Activated CD4-positive, alpha-beta T cell treated with anti-CD3 and anti-CD28 coated beads for 36 hours (primary cell): ENCODE measurements at regions not wholly inside any gene's neighbourhood (a gene's known extent, or its start where the extent isn't known, plus 50 kb on each side); places are given as distances from the start of the nearest gene placed in this dataset.
A peak's percentile ranks its signal among the peaks of the same experiment; 100 is the strongest.

Experiments used
- ATAC-seq: fragments of 200-7000 bp; cut with Tn5 transposase; one replicate; pipeline ENCODE4 v1.10.0; 2021; ENCODE audit warnings: mild to moderate bottlenecking, moderate library complexity
- CTCF ChIA-PET: fragments of 350-600 bp; sonication (Branson Sonifier 250); formaldehyde crosslinking; loops from one replicate; lab custom pipeline; 2021; ENCODE audit warnings: antibody characterized with exemption; lab: Charles Lee
- POLR2A ChIA-PET: fragments of 350-600 bp; sonication (Branson Sonifier 250); formaldehyde crosslinking; loops from one replicate; lab custom pipeline; 2021; ENCODE audit warnings: antibody characterized with exemption, inconsistent platforms; lab: Charles Lee
- DNase-seq: peaks from one replicate; pipeline ENCODE4 v3.0.0-alpha.2; 2020
- H3K27ac Mint-ChIP-seq: one replicate; pipeline ENCODE4 v1.8.0; 2021; ENCODE audit warnings: mixed read lengths
- H3K27me3 Mint-ChIP-seq: one replicate; pipeline ENCODE4 v1.8.0; 2021; ENCODE audit warnings: mixed read lengths
- H3K36me3 Mint-ChIP-seq: one replicate; pipeline ENCODE4 v1.8.0; 2021; ENCODE audit warnings: low read depth, mixed read lengths
- H3K4me1 Mint-ChIP-seq: one replicate; pipeline ENCODE4 v1.8.0; 2021; ENCODE audit warnings: mixed read lengths
- H3K4me3 Mint-ChIP-seq: one replicate; pipeline ENCODE4 v1.8.0; 2021; ENCODE audit warnings: mild to moderate bottlenecking, moderate library complexity, mixed read lengths
- H3K9me3 Mint-ChIP-seq: one replicate; pipeline ENCODE4 v1.8.0; 2021; ENCODE audit warnings: low read depth, mixed read lengths
- intact Hi-C, 2 experiments: fragments of 100-400 bp; cut with DNase I in 1 of 2; cut with micrococcal nuclease in 1 of 2; formaldehyde crosslinking; loops; one replicate each; pipeline versions ENCODE4 v1.14.2 to v1.15.1; 2022 to 2024; cut with DNase I, micrococcal nuclease

GRCh38 chr7:94054130-94054529, 50.0 kb upstream of the BET1 start:
- intact Hi-C loops: no loop called here
- H3K36me3 Mint-ChIP-seq: no peaks in the 10 kb centered on the region
- no peak for ATAC-seq
- H3K27me3 Mint-ChIP-seq: peaks cover 18% of the 10 kb centered on the region
- ChIA-PET POLR2A (no interaction called here), CTCF (no interaction called here)
- H3K27ac Mint-ChIP-seq: no peak overlapping the region
- H3K4me1 Mint-ChIP-seq: peaks cover 3% of the 10 kb centered on the region
- no peak for DNase-seq
- H3K4me3 Mint-ChIP-seq: no peak overlapping the region
- peaks cover 2% of the 10 kb centered on the region for H3K9me3 Mint-ChIP-seq

GRCh38 chr7:94055963-94056362, 51.8 kb upstream of the BET1 start:
- Mint-ChIP-seq H3K27me3 (peaks cover 19% of the 10 kb centered on the region), H3K36me3 (no peaks in the 10 kb centered on the region), H3K4me1 (peaks cover 4% of the 10 kb centered on the region), H3K9me3 (peaks cover 2% of the 10 kb centered on the region), H3K27ac (no peak overlapping the region), H3K4me3 (no peak overlapping the region)
- ATAC-seq: no peak
- intact Hi-C loops: no loop called here
- ChIA-PET POLR2A (no interaction called here), CTCF (interaction anchor here (0.6 to 0.7 kb wide), 2 partner anchors 18 to 274 kb away, joined by 3 read pairs; no protein-coding TSS in a partner anchor)
- DNase-seq: no peak

- H3K4me1 Mint-ChIP-seq: peaks cover 5% of the 10 kb centered on the region
- H3K4me3 Mint-ChIP-seq: no peak overlapping the region
- ATAC-seq (no peak), DNase-seq (no peak)
- no peak overlapping the region for H3K27ac Mint-ChIP-seq
- peaks cover 2% of the 10 kb centered on the region for H3K9me3 Mint-ChIP-seq
- ChIA-PET POLR2A (no interaction called here), CTCF (interaction anchor here (0.6 kb wide), 1 partner anchor 275 kb away, joined by 3 read pairs; no protein-coding TSS in a partner anchor)
- no peaks in the 10 kb centered on the region for H3K36me3 Mint-ChIP-seq
- intact Hi-C loops: no loop called here
- H3K27me3 Mint-ChIP-seq: peaks cover 20% of the 10 kb centered on the region
Observed at GRCh38 chr7:94056796-94057207, 52.6 kb upstream of the BET1 start.

GRCh38 chr7:94057955-94058354, 53.8 kb upstream of the BET1 start:
- CTCF ChIA-PET: no interaction called here
- Mint-ChIP-seq H3K36me3 (no peaks in the 10 kb centered on the region), H3K4me1 (peaks cover 12% of the 10 kb centered on the region), H3K27ac (no peak overlapping the region), H3K27me3 (peaks cover 26% of the 10 kb centered on the region), H3K9me3 (peaks cover 2% of the 10 kb centered on the region), H3K4me3 (no peak overlapping the region)
- DNase-seq: no peak
- ATAC-seq: no peak
- POLR2A ChIA-PET: no interaction called here
- intact Hi-C loops: no loop called here

- intact Hi-C loops: no loop called here
Observed at GRCh38 chr7:94059746-94060145, 55.6 kb upstream of the BET1 start.

GRCh38 chr7:94060752-94061151, 56.6 kb upstream of the BET1 start:
- DNase-seq: peak; percentile 16

More at GRCh38 chr7:94059746-94060145, 55.6 kb upstream of the BET1 start:
- H3K4me3 Mint-ChIP-seq: no peak overlapping the region
- peaks cover 26% of the 10 kb centered on the region for H3K27me3 Mint-ChIP-seq
- peaks cover 16% of the 10 kb centered on the region for H3K4me1 Mint-ChIP-seq
- ChIA-PET POLR2A (no interaction called here), CTCF (no interaction called here)
- ATAC-seq: no peak
- DNase-seq: no peak
- no peak overlapping the region for H3K27ac Mint-ChIP-seq
- H3K36me3 Mint-ChIP-seq: no peaks in the 10 kb centered on the region
- peaks cover 2% of the 10 kb centered on the region for H3K9me3 Mint-ChIP-seq

GRCh38 chr7:94061326-94061725, 57.2 kb upstream of the BET1 start:
- Mint-ChIP-seq H3K36me3 (no peaks in the 10 kb centered on the region), H3K9me3 (no peaks in the 10 kb centered on the region), H3K27me3 (peaks cover 26% of the 10 kb centered on the region), H3K4me3 (no peak overlapping the region), H3K27ac (no peak overlapping the region), H3K4me1 (peaks cover 21% of the 10 kb centered on the region)
- intact Hi-C loops: no loop called here
- DNase-seq: no peak
- no peak for ATAC-seq
- ChIA-PET POLR2A (no interaction called here), CTCF (no interaction called here)

More at GRCh38 chr7:94060752-94061151, 56.6 kb upstream of the BET1 start:
- H3K27ac Mint-ChIP-seq: no peak overlapping the region
- intact Hi-C loops: no loop called here
- ChIA-PET POLR2A (no interaction called here), CTCF (no interaction called here)
- H3K4me1 Mint-ChIP-seq: peaks cover 21% of the 10 kb centered on the region
- ATAC-seq: peak; percentile 70
- peaks cover 2% of the 10 kb centered on the region for H3K9me3 Mint-ChIP-seq
- no peaks in the 10 kb centered on the region for H3K36me3 Mint-ChIP-seq
- H3K4me3 Mint-ChIP-seq: no peak overlapping the region
- H3K27me3 Mint-ChIP-seq: peaks cover 29% of the 10 kb centered on the region

GRCh38 chr7:94062372-94062771, 58.2 kb upstream of the BET1 start:
- intact Hi-C loops: no loop called here
- peaks cover 29% of the 10 kb centered on the region for H3K27me3 Mint-ChIP-seq
- ATAC-seq (peak; percentile 42), DNase-seq (no peak)
- H3K4me1 Mint-ChIP-seq: peaks cover 21% of the 10 kb centered on the region
- no peak overlapping the region for H3K27ac Mint-ChIP-seq
- CTCF ChIA-PET: no interaction called here
- H3K36me3 Mint-ChIP-seq: no peaks in the 10 kb centered on the region
- H3K9me3 Mint-ChIP-seq: no peaks in the 10 kb centered on the region
- POLR2A ChIA-PET: no interaction called here
- H3K4me3 Mint-ChIP-seq: no peak overlapping the region

GRCh38 chr7:94064541-94065191, 60.5 kb upstream of the BET1 start:
- intact Hi-C loops: no loop called here
- Mint-ChIP-seq H3K27me3 (peaks cover 38% of the 10 kb centered on the region), H3K36me3 (no peaks in the 10 kb centered on the region), H3K27ac (no peak overlapping the region), H3K4me1 (peaks cover 21% of the 10 kb centered on the region), H3K9me3 (no peaks in the 10 kb centered on the region), H3K4me3 (no peak overlapping the region)
- CTCF ChIA-PET: interaction anchor here (0.6 kb wide), 1 partner anchor 24 kb away, joined by 3 read pairs; no protein-coding TSS in a partner anchor
- ATAC-seq (no peak), DNase-seq (no peak)
- POLR2A ChIA-PET: no interaction called here

- Mint-ChIP-seq H3K36me3 (no peaks in the 10 kb centered on the region), H3K4me3 (no peak overlapping the region), H3K9me3 (no peaks in the 10 kb centered on the region), H3K4me1 (peaks cover 14% of the 10 kb centered on the region), H3K27ac (no peak overlapping the region), H3K27me3 (peaks cover 31% of the 10 kb centered on the region)
- no peak for ATAC-seq
- no peak for DNase-seq
- ChIA-PET POLR2A (interaction anchor here (0.6 kb wide), 1 partner anchor 334 kb away, joined by 3 read pairs; no protein-coding TSS in a partner anchor), CTCF (interaction anchor here (1.6 kb wide), 1 partner anchor 16 kb away, joined by 5 read pairs; no protein-coding TSS in a partner anchor)
- intact Hi-C loops: no loop called here
Observed at GRCh38 chr7:94067047-94067446, 62.9 kb upstream of the BET1 start.

GRCh38 chr7:94067506-94067905, 63.4 kb upstream of the BET1 start:
- ChIA-PET CTCF (interaction anchor here (0.5 to 1.6 kb wide), 2 partner anchors 15 to 326 kb away, joined by 4 to 5 read pairs; no protein-coding TSS in a partner anchor), POLR2A (no interaction called here)
- DNase-seq: no peak
- peaks cover 11% of the 10 kb centered on the region for H3K4me1 Mint-ChIP-seq
- H3K9me3 Mint-ChIP-seq: no peaks in the 10 kb centered on the region
- H3K4me3 Mint-ChIP-seq: no peak overlapping the region
- no peak overlapping the region for H3K27ac Mint-ChIP-seq
- H3K36me3 Mint-ChIP-seq: no peaks in the 10 kb centered on the region
- no peak for ATAC-seq
- H3K27me3 Mint-ChIP-seq: peaks cover 27% of the 10 kb centered on the region
- intact Hi-C loops: no loop called here

- CTCF ChIA-PET: interaction anchor here (1.4 kb wide), 1 partner anchor 14 kb away, joined by 3 read pairs; no protein-coding TSS in a partner anchor
- ATAC-seq: no peak
- peaks cover 9% of the 10 kb centered on the region for H3K4me1 Mint-ChIP-seq
Observed at GRCh38 chr7:94069162-94069739, 65.1 kb upstream of the BET1 start.

More at GRCh38 chr7:94069162-94069739, 65.1 kb upstream of the BET1 start:
- Mint-ChIP-seq H3K27ac (no peak overlapping the region), H3K4me3 (no peak overlapping the region), H3K9me3 (no peaks in the 10 kb centered on the region), H3K36me3 (no peaks in the 10 kb centered on the region), H3K27me3 (peaks cover 22% of the 10 kb centered on the region)
- DNase-seq: no peak
- intact Hi-C loops: no loop called here
- POLR2A ChIA-PET: no interaction called here
